GM19351 (cell line): ENCODE measurements at regions not wholly inside any gene's neighbourhood (a gene's known extent, or its start where the extent isn't known, plus 50 kb on each side); places are given as distances from the start of the nearest gene placed in this dataset.

Source experiments
- ATAC-seq: cut with Tn5 transposase; IDR thresholded peaks from one replicate; pipeline ENCODE4 v1.9.1; 2021; ENCODE audit warnings: mild to moderate bottlenecking, moderate library complexity; ENCODE audit not compliant: unreplicated experiment

- no peak for ATAC-seq
Measured at GRCh38 chr7:36002900-36003299, 150.2 kb upstream of the EEPD1 start.

GRCh38 chr7:36003343-36003742 lies 149.7 kb upstream of the EEPD1 start:
- no peak for ATAC-seq

GRCh38 chr7:36005293-36005692 lies 147.8 kb upstream of the EEPD1 start:
- ATAC-seq = no peak

GRCh38 chr7:36005876-36006275 lies 147.2 kb upstream of the EEPD1 start:
- no peak for ATAC-seq

GRCh38 chr7:36006636-36007229 lies 146.3 kb upstream of the EEPD1 start:
- ATAC-seq = no peak

- ATAC-seq = no peak
Measured at GRCh38 chr7:36010656-36011587, 142.1 kb upstream of the EEPD1 start.

GRCh38 chr7:36011588-36011965 lies 141.5 kb upstream of the EEPD1 start:
- no peak for ATAC-seq

- ATAC-seq = no peak
Measured at GRCh38 chr7:36013246-36014014, 139.6 kb upstream of the EEPD1 start.

- no peak for ATAC-seq
Measured at GRCh38 chr7:36014961-36015360, 138.1 kb upstream of the EEPD1 start.

- no peak for ATAC-seq
Measured at GRCh38 chr7:36015733-36016132, 137.3 kb upstream of the EEPD1 start.

GRCh38 chr7:36016648-36017047 lies 136.4 kb upstream of the EEPD1 start:
- no peak for ATAC-seq

GRCh38 chr7:36017111-36017510 lies 135.9 kb upstream of the EEPD1 start:
- no peak for ATAC-seq

- no peak for ATAC-seq
Measured at GRCh38 chr7:36018816-36019484, 134.1 kb upstream of the EEPD1 start.

- ATAC-seq = no peak
Measured at GRCh38 chr7:36019538-36019937, 133.5 kb upstream of the EEPD1 start.

GRCh38 chr7:36019980-36020379 lies 133.1 kb upstream of the EEPD1 start:
- ATAC-seq = no peak

GRCh38 chr7:36021367-36021766 lies 131.7 kb upstream of the EEPD1 start:
- no peak for ATAC-seq

- ATAC-seq = no peak
Measured at GRCh38 chr7:36021917-36022550, 131.0 kb upstream of the EEPD1 start.

- ATAC-seq = no peak
Measured at GRCh38 chr7:36023033-36023560, 130.0 kb upstream of the EEPD1 start.

- ATAC-seq = no peak
Measured at GRCh38 chr7:36025190-36025589, 127.9 kb upstream of the EEPD1 start.

- no peak for ATAC-seq
Measured at GRCh38 chr7:36029311-36029710, 123.7 kb upstream of the EEPD1 start.
